Body of pancreas (tissue), 4 donors: ENCODE measurements at regions not wholly inside any gene's neighbourhood (a gene's known extent, or its start where the extent isn't known, plus 50 kb on each side); places are given as distances from the start of the nearest gene placed in this dataset.

Source experiments
- CTCF ChIP-seq, 7 experiments: fragments of 450-650 bp in 4 of 7; fragments of 200-600 bp in 3 of 7; sonication (generic) in 3 of 7; IDR thresholded peaks; one replicate each; pipeline ENCODE4 v1.5.1; 2016 to 2019; ENCODE audit warnings: antibody characterized with exemption in 7 of 7
- POLR2A ChIP-seq, 3 donors: fragments of 450-650 bp; IDR thresholded peaks; one replicate each; pipeline ENCODE4 v1.6.1; 2016; ENCODE audit warnings: antibody characterized with exemption in 3 of 3, mild to moderate bottlenecking in 2 of 3

DNA sequence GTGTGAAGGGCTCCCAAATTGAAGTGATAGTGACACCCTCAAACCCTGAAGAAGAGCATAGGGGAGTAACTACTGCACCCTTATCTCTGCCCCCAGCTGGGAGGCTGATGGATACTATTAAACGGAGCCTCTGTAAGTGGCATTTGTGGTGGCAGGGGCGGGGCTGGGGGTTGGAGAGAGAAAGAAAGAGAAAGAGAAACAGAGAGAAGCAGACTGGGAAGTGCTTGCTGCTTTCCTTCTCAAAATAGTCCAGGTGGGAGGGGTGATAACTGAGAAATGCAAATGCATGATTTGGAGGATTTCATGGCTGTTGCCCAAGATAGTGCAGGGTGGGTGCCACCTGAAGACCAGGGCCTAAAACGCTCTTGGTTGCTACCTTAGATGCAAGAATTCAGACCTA, 253.5 kb upstream of the GATB start:
- TF ChIP-seq CTCF (IDR thresholded peaks at IDR 0.05) (no peak), POLR2A (IDR thresholded peaks at IDR 0.05) (no peak)
